ENCODE measurements at regions not wholly inside any gene's neighbourhood (a gene's known extent, or its start where the extent isn't known, plus 50 kb on each side); places are given as distances from the start of the nearest gene placed in this dataset.

DNA sequence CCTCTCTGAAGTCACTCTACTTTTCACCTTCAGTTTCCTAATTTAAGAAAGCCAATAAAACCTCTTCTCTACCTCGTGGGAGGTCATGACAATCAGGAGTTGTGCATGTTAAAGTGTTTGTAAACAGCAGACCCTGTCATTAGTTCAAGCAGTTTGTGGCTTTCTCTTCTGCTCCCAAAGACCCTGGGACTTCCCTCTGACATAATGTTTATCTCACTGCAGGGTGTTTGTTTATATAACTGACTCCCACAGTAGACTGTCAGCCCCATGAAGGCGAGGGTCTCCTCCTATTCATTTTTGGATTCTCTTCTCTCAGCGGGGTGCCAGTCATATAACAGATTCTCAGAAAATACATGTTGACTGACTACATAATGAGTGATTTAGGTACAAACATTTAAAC is 360.0 kb upstream of the ZNF462 start:
- TF ChIP-seq, protein P1, sequence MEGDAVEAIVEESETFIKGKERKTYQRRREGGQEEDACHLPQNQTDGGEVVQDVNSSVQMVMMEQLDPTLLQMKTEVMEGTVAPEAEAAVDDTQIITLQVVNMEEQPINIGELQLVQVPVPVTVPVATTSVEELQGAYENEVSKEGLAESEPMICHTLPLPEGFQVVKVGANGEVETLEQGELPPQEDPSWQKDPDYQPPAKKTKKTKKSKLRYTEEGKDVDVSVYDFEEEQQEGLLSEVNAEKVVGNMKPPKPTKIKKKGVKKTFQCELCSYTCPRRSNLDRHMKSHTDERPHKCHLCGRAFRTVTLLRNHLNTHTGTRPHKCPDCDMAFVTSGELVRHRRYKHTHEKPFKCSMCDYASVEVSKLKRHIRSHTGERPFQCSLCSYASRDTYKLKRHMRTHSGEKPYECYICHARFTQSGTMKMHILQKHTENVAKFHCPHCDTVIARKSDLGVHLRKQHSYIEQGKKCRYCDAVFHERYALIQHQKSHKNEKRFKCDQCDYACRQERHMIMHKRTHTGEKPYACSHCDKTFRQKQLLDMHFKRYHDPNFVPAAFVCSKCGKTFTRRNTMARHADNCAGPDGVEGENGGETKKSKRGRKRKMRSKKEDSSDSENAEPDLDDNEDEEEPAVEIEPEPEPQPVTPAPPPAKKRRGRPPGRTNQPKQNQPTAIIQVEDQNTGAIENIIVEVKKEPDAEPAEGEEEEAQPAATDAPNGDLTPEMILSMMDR (IDR thresholded peaks at IDR 0.05; ENCODE audit: borderline replicate concordance, extremely low read depth, low read length, poor library complexity, severe bottlenecking) = no peak
- TF ChIP-seq EZH2 (IDR thresholded peaks at IDR 0.05; ENCODE audit: borderline replicate concordance, low read depth, low read length, severe bottlenecking) = no peak

Data from DND-41 (cell line).